Left renal cortex interstitium (tissue), 4 donors: ENCODE measurements at regions not wholly inside any gene's neighbourhood (a gene's known extent, or its start where the extent isn't known, plus 50 kb on each side); places are given as distances from the start of the nearest gene placed in this dataset.

Source experiments
- DNase-seq, 4 donors: peaks; one replicate each; pipeline ENCODE4 v3.0.0-alpha.2; 2013; ENCODE audit warnings: low read depth in 4 of 4, low spot score in 2 of 4, missing footprints in 1 of 4

GRCh38 chr20:52867305-52867704 lies 104.9 kb upstream of the TSHZ2 start:
- no peak for DNase-seq

- no peak for DNase-seq
Observed at GRCh38 chr20:52864916-52865605, 107.1 kb upstream of the TSHZ2 start.

- no peak for DNase-seq
Observed at GRCh38 chr20:52859156-52859876, 112.8 kb upstream of the TSHZ2 start.

- peak in 1 of 4 donors; percentile 1 for DNase-seq
Observed at GRCh38 chr20:52852714-52853113, 119.4 kb upstream of the TSHZ2 start.

- DNase-seq, result no peak
Observed at GRCh38 chr20:52847731-52848359, 124.3 kb upstream of the TSHZ2 start.

GRCh38 chr20:52847029-52847660 lies 125.0 kb upstream of the TSHZ2 start:
- no peak for DNase-seq

DNA sequence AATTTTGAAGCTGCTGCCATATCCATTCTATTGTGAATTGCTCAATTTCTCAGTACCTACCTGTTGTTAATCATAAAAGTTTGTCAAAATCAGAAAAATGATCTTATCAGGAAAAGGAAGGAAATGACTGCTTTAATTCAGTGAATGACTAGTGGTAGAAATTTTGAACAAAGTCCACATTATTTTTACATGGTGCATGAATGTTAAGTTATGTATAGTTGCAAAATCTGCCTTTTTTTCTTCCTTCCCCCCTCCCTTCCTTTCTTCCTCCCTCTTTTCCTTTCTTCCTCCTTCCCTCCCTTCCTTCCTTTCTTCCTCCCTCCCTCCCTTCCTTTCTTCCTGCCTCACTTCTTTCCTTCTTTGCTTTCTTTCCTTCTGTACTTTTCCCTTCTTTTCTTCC lies 127.1 kb upstream of the TSHZ2 start:
- no peak for DNase-seq

- DNase-seq, result no peak
Observed at GRCh38 chr20:52843425-52843824, 128.7 kb upstream of the TSHZ2 start.

DNA sequence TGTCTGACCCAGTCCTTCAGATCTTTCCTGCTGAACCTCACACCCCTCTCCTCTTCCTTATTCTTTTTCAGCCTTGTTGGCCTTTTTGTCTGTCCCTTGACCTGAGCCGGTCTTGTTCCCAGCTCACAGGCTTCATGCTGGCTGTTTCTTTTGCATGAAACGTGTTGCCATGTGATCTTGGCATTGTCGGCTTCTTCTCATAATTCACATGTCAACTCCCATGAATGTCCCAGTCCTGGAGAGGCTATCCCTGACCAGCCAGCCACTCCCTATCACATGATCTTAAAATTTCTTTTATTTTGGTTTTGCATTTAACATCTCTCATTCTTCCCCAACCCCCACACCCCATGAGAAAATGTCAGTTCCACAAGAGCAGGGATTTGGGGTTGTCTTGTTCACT lies 131.2 kb upstream of the TSHZ2 start:
- no peak for DNase-seq

DNA sequence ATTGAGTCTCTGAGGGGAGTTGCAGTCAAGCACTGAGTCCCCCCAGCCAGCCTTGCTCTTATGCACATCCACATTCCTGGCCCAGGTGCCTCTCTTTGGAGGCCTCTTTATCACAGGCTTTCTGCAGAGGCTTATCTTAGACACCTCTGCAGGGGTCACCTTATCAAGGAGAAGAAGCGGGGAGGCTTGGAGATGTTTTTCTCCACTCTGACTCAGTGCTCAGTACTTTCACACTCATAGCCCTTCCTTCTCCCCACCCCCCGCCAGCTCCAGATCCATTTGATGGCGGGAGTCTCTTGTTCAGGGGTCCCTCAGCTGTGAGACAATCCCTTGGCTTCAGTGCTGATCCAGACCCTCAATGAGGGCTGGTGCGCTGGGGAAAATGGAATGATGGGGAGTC lies 132.1 kb upstream of the TSHZ2 start:
- no peak for DNase-seq

- no peak for DNase-seq
Observed at GRCh38 chr20:52838510-52839241, 133.5 kb upstream of the TSHZ2 start.

DNA sequence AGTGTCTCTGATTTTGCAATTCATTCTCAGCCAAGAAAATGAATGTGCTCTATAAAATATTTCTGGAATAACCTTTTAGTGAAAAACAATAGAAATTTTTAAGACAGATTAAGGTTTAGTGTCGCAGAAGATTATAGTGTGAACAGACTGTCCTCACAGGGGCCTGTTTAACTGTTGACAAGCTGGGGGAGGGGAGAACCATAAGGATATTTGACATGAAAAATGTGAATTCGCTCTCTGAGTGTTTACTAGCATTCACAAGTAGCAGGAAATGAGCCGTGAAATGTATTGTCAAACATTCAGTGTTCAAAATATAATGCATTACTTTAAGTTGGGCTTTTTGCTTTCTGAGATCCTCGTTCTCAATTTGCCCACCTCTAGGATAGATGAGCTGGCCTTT lies 134.8 kb upstream of the TSHZ2 start:
- DNase-seq, result no peak

DNA sequence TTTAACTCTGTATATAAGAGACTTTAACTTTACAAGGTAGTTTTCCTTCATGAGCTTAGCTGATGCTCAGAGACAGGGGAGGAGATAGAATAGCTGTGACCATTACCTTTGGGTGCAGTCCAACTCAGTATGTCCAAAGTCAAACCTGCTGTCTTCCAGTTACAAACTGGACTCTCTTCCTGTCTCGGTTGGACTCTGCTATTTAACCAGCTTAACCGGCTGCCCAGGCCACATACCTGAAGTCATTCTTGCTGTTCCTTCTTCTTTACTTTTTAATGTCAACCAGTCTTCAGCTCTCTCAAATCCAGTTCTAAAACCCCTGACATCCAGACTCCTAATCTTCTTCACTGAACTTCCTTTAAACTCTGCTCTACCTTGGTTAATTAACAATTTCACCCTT lies 138.3 kb upstream of the TSHZ2 start:
- DNase-seq, result no peak

DNA sequence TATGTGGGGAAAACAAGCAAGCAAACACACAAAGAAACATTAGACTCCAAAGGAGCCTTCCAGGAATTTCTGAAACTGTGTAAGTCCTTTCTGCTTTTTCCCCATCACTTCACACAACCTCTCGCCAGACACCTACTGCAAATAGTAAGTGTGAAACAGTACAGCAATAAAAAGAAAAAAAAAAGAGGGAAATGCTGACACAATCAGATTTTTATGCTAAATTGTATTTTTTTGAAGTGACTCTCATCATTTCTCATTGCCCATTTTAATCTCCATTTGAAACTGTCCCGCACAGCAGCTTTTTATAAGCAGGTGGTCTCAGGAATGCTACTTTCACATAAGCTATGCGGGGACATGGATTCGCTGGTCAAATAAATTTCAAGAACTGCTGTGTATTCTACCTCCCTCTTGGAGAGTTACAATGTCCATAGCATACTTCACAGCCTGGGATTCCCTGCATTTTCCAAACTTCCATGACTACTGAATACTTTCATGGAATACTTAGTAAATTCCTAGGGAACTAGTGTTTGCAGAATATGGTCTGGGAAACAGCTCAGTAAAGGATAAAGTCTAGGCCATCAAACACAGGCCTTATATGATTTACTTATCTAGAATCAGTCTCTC lies 139.9 kb upstream of the TSHZ2 start:
- no peak for DNase-seq

- DNase-seq, result no peak
Observed at GRCh38 chr20:52830598-52830997, 141.6 kb upstream of the TSHZ2 start.

- no peak for DNase-seq
Observed at GRCh38 chr20:52829111-52829510, 143.0 kb upstream of the TSHZ2 start.

DNA sequence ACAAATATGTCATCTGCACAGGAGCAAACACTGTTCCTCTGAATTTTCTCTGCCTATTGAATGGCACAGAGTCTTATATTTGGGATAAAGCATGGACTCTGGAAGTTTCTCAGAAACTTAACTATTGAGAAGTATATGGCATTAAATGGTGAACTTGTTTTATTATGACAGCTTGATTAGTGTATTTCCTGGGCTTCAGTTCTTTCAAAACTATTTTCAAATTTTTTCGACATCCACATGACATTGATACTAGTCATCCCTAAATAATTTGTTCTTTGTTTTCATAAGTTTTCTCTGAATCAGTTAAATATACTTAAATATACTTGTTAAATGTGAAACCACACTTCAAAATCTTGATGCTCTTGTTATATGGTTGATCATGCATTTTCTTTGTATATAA lies 144.0 kb upstream of the TSHZ2 start:
- no peak for DNase-seq

- DNase-seq, result no peak
Observed at GRCh38 chr20:52826722-52827121, 145.4 kb upstream of the TSHZ2 start.

- no peak for DNase-seq
Observed at GRCh38 chr20:52826321-52826720, 145.8 kb upstream of the TSHZ2 start.

DNA sequence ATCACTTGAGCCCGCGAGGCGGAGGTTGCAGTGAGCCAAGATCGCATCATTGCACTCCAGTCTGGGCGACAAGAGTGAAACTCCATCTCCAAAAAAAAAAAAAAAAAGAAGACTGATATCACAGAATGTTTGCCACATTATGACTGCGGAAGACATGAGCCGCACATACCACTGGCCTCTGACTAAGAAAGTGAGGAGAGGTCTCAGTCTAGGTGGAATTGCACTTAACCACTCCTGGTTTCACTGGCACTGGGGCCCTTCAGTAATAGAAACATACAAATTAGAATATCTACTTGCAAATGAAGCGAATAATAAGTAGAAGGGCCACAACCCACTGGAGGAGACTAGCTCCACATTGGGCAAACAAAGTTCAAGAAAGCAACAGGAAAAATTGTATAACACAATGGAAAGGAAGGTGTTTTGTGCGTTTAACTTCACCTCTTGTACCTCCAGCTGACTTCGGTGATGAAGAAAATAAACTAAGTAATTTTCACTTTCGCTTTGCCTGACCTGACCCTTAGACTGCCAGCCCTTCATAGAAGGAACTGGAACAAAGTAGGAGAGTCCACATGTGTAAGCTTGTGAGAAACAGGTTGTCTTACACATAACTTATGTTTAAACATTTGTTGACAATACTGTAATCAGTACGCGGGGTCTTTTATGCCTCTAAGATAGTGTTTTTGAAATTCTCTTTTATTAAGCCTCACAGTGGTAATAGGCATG lies 147.5 kb upstream of the TSHZ2 start:
- DNase-seq, result no peak
